AG09319 (cell line): ENCODE measurements at regions not wholly inside any gene's neighbourhood (a gene's known extent, or its start where the extent isn't known, plus 50 kb on each side); places are given as distances from the start of the nearest gene placed in this dataset.
"Not testable (repeated sequence)": the region's sequence is repeated elsewhere in the genome, so short reads cannot be mapped to it uniquely, and the experiment has no call there.

Experiments
- DNase-seq: peaks from one replicate; pipeline ENCODE4 v3.0.0-alpha.2; 2010; ENCODE audit warnings: low read depth; ENCODE audit errors: extremely low read depth
- CTCF ChIP-seq: IDR thresholded peaks from 2 replicates; pipeline ENCODE4 v1.5.1; 2011; ENCODE audit warnings: low read depth, mild to moderate bottlenecking, inconsistent platforms, low read length, moderate library complexity

GRCh38 chr11:29224739-29225384, 792.0 kb downstream of the KCNA4 start:
- TF ChIP-seq CTCF: no peak
- DNase-seq: no peak

GRCh38 chr11:29219531-29219930, 797.3 kb downstream of the KCNA4 start:
- not testable (repeated sequence) for DNase-seq

GRCh38 chr11:29217901-29218300, 798.9 kb downstream of the KCNA4 start:
- DNase-seq: no peak
- no peak for TF ChIP-seq CTCF

- TF ChIP-seq CTCF: no peak
- DNase-seq: no peak
Measured at GRCh38 chr11:29214833-29215232, 802.0 kb downstream of the KCNA4 start.

- no peak for DNase-seq
- TF ChIP-seq CTCF: no peak
Measured at GRCh38 chr11:29211202-29211601, 805.6 kb downstream of the KCNA4 start.

- TF ChIP-seq CTCF: no peak
- DNase-seq: no peak
Measured at GRCh38 chr11:29210426-29210825, 806.4 kb downstream of the KCNA4 start.

GRCh38 chr11:29208117-29208516, 808.7 kb downstream of the KCNA4 start:
- no peak for TF ChIP-seq CTCF
- DNase-seq: no peak

GRCh38 chr11:29200791-29201562, 815.9 kb downstream of the KCNA4 start:
- TF ChIP-seq CTCF: no peak
- DNase-seq: no peak
